ENCODE measurements at regions not wholly inside any gene's neighbourhood (a gene's known extent, or its start where the extent isn't known, plus 50 kb on each side); places are given as distances from the start of the nearest gene placed in this dataset.

- TF ChIP-seq, protein P1, sequence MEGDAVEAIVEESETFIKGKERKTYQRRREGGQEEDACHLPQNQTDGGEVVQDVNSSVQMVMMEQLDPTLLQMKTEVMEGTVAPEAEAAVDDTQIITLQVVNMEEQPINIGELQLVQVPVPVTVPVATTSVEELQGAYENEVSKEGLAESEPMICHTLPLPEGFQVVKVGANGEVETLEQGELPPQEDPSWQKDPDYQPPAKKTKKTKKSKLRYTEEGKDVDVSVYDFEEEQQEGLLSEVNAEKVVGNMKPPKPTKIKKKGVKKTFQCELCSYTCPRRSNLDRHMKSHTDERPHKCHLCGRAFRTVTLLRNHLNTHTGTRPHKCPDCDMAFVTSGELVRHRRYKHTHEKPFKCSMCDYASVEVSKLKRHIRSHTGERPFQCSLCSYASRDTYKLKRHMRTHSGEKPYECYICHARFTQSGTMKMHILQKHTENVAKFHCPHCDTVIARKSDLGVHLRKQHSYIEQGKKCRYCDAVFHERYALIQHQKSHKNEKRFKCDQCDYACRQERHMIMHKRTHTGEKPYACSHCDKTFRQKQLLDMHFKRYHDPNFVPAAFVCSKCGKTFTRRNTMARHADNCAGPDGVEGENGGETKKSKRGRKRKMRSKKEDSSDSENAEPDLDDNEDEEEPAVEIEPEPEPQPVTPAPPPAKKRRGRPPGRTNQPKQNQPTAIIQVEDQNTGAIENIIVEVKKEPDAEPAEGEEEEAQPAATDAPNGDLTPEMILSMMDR (IDR thresholded peaks at IDR 0.05 in 4 of 5, conservative IDR thresholded peaks at IDR 0.05 in 1 of 5) = no peak
- no peak for TF ChIP-seq POLR2A (IDR thresholded peaks at IDR 0.05)
Observed at GRCh38 chrX:40912166-40912565, 173.1 kb upstream of the USP9X start.

All from gastrocnemius medialis (tissue), 4 donors.